GM21515 (cell line): ENCODE measurements at regions not wholly inside any gene's neighbourhood (a gene's known extent, or its start where the extent isn't known, plus 50 kb on each side); places are given as distances from the start of the nearest gene placed in this dataset.
"Not testable (repeated sequence)": the region's sequence is repeated elsewhere in the genome, so short reads cannot be mapped to it uniquely, and the experiment has no call there.

Experiments
- ATAC-seq: cut with Tn5 transposase; IDR thresholded peaks from one replicate; pipeline ENCODE4 v1.9.1; 2021; ENCODE audit not compliant: unreplicated experiment

DNA sequence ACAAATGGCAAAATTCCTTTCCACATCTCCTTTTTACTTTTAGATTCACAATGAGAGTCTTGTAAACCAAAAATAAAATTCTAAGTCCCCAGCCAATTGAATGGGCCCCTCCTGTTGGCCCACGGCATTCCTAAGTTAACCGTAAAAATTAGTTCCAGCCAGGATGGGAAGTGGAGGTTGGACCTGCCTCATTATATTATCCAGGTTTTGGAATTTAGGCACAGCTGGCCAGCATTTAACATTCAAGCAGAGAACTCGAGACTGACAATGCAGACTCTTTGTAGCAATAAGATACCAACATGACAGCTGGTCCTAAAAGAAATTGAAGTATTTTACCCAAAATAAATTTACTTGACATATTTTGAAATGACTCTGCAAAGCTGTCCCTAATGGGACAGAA is 321.0 kb upstream of the NAALADL2 start:
- ATAC-seq: no peak

DNA sequence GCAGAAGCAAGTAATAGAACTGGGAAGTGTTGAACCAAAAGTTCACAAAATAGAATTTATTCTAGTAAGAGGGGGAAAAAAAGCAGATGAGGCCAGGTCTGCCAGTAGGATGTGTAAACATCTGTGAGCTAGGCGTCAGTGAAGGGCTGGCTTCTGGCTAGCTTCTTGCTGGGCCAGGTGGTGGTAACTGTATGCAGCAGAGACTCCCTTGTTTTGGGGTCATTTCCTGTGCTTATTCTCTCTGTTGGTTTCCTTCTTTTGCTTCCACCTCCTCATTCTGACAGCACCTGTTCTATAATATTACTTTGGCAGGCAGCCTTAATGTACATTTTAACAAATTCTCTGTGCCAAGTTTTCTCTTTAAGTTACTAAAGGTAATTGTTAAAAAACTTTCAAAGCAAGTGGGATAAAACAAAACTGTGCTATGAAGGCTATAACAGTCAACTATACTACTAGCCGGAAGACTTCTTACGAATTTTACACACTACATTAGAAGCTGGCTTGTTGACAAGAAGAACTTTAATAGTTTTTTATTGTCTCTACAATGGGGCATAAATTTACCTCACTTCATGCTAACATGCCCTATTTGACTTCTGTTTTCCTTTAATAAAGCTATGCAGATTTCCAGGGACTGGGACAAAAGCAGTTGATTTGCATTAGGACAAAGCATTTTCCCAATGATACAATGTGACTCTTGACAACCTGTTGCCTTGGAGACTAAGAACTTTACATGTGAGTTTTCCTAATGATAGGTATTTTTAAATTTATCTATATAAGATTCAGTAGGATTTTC is 318.8 kb upstream of the NAALADL2 start:
- ATAC-seq: no peak

GRCh38 chr3:174541708-174542315 is 317.3 kb upstream of the NAALADL2 start:
- ATAC-seq: no peak

DNA sequence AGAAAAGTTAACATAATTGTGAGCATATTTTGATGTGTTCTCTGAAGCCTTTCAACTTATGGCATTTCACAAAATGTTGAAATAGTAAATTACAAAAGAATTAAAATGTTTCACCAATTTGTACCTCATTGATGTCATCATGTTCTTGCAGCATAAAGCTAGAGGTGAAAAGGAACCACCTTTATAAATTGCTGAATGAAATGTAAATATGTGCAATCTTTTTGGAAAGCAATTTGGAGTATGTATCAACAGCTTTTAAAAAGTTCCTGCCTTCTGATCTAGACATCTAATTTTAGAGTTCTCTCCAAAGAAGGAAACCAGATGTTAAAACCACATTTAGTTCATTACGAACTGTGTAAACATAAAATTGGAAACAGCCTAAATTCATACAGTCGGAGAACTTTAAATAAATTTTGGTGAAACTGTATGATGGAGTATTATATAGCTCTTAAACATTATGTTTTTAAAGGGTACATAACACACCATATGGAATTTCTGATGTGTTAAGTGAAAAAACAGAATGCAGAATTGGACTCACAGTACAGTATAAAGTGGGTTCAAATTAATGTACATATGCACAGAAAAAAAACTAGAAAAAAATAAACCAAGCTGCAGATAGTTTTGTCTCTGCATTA is 311.2 kb upstream of the NAALADL2 start:
- ATAC-seq: no peak

DNA sequence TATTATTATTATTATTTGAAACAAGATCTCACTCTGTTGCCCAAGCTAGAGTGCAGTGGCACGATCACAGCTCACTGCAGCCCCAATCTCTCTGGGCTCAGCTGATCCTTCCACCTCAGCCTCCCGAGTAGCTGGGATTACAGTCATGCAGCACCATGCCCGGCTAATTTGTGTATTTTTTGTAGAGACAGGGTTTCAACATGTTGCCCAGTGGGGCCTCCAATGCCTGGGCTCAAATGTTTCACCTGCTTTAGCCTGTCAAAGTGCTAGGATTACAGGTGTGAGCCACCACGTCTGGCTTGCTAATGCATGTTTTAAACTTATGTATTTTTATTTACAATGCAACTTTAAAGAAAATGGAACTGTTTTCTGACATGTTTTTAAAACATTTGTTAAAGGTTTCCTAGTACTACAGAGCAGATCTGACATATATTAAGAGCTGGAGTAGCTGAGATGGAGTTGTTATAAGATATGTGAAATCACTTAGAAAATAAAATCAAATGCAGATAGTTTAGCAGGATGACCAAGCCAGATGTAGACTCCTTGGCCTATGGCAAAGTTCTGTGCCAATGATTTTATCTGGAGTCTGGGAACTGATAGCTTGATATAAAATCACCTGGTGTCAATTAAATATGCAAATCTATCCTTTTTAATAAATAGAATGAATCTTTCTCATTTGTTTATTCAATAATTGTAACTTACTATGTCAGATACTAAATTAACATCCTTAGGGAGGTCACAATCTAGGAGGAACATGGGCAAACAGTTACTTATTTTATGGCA is 310.1 kb upstream of the NAALADL2 start:
- no peak for ATAC-seq

GRCh38 chr3:174581558-174581957 is 277.6 kb upstream of the NAALADL2 start:
- no peak for ATAC-seq

GRCh38 chr3:174583396-174583795 is 275.7 kb upstream of the NAALADL2 start:
- no peak for ATAC-seq

DNA sequence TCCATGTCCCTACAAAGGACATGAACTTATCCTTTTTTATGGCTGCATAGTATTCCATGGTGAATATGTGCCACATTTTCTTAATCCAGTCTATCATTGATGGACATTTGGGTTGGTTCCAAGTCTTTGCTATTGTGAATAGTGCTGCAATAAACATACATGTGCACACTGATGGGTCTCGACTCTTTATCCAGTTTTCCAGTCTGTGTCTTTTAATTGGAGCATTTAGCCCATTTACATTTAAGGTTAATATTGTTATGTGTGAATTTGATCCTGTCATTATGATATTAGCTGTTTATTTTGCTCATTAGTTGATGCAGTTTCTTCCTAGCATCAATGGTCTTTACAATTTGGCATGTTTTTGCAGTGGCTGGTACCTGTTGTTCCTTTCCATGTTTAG is 272.0 kb upstream of the NAALADL2 start:
- not testable (repeated sequence) for ATAC-seq

- ATAC-seq: no peak
Observed at GRCh38 chr3:174596447-174596982, 262.6 kb upstream of the NAALADL2 start.

DNA sequence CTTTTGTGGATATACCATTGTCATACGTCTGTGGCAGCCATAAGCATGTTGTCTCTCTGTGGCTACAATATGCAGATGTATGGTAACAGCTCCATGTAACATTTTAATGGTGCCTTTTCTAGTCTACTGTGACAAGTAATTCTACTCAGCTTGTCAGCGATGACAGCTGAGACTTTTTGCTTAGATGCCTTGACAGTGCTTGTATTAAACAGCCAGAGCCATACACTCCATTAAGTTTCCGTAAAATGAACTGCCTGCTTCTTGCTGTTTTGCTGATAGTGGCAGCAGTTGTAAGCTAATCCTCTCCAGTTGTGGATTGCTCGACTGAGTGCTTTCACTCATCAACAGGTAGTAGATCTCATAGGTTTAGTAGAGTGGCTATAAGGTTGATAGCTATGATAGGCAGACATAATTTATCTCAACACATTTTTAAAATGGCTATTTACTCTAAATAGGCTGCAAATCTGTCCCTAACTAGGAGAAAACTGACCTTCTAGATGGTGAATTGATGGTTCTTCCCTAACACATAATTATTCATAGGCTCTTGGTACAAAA is 260.2 kb upstream of the NAALADL2 start:
- ATAC-seq: no peak

DNA sequence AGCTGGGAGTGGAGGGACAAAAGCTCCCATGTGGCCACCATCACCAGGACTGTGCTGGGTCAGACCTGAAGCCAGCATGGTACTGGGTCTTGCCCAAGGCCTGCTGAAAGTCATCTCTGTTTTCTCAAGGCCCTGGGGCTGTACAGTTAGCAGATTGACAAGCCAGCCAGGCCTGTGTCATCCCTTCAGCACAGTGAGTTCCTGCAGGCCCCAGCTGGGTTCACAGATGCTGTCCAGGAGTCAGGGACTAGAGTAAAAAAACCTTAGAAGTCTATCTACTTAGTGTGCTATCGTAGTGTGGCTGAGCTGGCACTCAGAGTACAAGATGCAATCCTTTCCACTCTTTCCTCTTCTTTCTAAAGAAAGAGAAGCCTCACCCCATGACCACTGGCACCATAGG is 246.0 kb upstream of the NAALADL2 start:
- ATAC-seq: no peak

DNA sequence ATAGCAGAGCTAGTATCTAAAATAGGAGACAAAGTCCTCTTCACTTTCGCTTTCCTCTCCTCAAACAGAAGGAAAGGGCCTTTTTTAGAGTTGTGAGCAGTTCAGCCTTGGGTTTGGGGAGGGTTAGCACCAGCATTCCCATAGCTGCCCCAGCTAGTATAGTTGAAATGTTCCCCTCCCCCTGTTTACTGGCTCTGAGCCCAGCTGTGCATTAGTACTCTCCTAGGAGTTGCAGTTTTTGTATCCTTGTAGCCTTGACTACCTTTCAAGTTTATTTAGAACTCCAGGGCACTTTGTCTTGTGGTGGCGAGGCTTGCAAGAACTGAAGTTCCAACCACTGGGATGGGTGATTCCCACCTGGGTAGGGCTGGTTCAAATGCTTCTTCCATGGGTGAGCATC is 245.1 kb upstream of the NAALADL2 start:
- ATAC-seq: no peak

DNA sequence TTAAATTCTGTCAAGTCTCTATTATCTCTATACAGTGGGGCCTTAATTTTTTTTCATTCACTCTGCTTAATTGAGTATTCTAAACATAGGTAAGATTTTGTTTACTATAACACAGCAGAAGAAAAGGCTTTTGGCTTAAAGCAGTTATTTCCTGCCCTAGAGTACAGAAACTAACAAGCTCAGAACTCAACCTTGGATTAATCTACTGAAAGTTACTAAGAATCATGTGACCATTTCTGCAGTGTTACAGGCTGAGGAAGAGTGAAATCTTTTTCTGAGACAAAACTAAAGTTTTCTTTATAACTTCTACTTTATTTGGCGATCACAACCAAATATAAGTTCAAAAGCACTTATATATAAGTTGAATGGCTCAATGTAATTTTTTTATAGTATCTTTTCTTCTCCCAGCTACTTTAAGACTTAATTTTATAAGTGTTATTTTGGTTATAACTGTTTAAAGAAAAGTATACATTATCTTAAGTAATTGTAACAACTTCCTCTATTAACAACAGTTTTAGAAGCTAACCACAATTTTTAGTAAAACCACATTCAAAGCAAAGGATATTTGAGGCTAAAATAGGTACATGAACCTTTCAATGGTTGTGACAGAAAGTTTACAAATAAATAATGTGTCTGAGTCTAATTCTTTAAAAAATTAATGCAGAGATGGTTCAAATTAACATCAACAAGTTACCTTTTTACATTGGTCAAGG is 240.6 kb upstream of the NAALADL2 start:
- ATAC-seq: no peak

DNA sequence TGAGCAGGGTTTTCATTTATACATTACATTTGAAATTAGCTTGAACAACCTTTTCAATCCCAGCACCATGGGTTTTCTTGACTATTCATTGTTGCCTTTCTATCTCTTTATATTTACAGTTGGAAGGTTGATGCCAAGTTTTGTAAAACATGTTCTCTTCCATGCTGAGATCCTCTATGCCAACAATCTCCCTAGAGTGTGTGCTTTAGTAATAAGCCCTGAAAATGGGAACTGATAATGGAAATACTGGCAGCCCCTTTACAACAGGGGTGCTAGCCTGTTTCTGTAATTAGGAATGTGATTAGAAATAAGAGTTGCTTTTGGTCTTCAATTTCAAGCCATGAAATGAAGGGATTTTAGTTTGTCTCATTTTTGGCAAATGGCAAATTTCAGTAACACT is 239.9 kb upstream of the NAALADL2 start:
- ATAC-seq: no peak

- ATAC-seq: no peak
Observed at GRCh38 chr3:174620138-174620537, 239.0 kb upstream of the NAALADL2 start.

DNA sequence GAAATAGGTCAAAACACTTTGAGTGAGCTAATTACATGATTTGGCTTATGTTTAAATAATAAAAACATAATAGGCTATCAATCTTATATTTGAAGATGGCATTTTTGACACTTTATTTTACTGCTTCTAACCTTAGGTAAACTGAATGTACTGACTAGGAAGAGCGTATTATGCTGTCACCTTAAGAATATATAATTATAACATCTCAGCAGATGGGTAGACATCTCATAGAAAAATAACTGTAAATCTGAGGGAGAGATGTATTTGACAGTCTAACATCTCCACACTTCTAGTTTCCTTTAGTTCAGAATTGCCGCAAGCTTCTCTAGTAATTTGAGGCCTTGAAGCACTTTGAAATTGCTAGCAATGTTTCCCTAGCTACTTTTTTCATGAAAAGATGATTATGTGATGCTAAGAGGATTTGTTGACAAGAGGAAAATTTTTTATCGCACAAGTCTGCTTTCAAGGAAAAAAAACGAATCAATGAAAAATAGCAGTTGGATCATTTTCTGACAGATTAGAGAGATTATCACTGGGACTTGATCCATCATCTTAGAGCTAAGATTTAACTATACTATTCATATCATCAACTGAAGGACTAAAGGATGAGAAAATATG is 238.2 kb upstream of the NAALADL2 start:
- ATAC-seq: no peak

- ATAC-seq: no peak
Observed at GRCh38 chr3:174633342-174633741, 225.8 kb upstream of the NAALADL2 start.

DNA sequence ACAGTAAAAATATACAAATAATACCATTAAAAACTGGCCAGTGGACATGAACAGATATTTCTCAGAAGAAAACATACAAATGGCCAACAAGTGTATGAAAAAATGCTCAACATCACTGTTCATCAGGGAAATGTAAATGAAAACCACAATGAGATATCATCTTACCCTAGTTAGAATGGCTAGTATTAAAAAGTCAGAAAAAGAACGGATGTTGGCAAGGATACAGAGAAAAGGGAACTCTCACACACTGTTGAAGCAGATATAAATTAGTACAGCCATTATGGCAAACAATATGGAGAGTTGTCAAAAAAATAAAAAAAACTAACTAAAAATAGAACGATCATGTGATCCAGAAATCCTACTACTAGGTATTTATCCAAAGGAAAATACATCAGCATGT is 222.7 kb upstream of the NAALADL2 start:
- no peak for ATAC-seq

DNA sequence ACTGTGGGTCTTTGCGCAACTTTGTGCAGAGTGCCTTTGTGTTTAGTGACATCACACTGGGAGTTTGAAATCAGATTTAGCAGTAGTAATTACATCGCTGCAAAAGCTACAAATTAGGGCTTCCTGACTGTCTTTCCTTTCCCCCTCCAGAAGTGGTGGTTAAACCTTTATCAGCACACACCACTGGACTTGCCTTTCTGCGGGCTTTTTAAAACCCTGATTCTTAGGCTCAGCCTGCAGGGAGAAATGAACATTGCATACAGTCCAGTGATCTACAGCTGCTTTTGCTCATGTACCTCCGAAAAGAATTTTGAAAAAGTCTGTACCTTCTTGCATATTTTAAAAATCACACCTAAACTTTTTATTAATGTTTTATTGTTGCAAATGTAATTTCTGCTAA is 219.7 kb upstream of the NAALADL2 start:
- no peak for ATAC-seq

DNA sequence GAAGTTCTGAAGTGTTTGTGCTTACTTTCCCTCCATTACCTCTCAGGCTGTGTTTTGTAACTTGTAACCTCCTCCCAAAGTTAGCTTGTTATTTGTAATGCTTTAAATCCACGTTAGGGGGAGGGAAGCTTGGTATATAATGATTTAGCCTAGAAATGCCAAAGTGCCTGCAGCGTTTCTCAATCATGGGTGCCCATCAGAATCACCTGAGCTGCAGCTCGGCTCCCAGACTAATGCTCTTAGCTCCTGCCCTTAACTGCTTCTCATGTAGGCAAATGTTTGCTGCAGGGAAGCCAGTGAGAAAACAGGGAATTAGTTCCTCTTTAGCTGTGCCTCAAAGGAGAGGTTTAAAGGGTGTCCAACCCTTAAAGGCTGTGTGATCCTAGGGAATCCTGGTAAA is 219.2 kb upstream of the NAALADL2 start:
- ATAC-seq: no peak
